Ecto neural progenitor cell (in vitro differentiated cells): ENCODE measurements at regions not wholly inside any gene's neighbourhood (a gene's known extent, or its start where the extent isn't known, plus 50 kb on each side); places are given as distances from the start of the nearest gene placed in this dataset.

Experiments used
- DNase-seq: peaks from one replicate; pipeline ENCODE4 v3.0.0-alpha.2; 2018; ENCODE audit warnings: low spot score

DNA sequence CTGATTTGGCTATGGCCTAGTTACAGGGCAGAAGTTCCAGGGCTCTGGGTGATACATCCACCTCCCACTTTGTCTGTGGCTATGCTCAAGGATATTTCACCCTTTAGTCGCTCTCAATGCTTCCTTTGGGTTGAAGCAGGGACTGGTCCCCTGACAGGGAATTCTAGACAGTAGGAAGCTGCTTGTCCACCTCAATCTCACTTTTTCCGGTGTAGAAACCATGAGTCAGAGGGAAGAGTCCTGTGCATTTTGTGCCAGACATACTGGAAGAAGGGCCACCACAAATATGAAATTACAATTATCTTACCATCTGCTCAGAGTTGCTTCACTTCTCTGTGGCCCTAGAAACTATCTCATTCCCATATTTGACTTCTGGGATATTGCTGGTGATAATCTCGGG lies 413.7 kb upstream of the FAT3 start:
- DNase-seq: no peak

DNA sequence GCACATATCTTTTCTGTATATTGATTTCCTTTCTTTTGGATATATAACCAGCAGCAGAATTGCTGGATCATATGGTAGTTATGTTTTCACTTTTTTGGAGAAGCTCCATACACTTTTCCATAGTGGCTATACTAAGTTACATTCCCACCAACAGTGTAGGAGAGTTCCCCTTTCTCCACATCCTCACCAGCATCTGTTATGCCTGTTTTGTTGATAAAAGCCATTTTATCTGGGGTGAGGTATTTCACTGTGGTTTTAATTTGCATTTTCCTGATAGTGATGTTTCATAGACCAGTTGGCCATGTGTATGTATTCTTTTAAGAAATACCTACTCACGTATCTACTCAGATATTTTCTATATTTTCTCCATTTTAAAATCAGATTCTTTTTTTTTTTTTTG lies 419.3 kb upstream of the FAT3 start:
- no peak for DNase-seq

- DNase-seq: no peak
These were observed 420.6 kb upstream of the FAT3 start for GRCh38 chr11:91804042-91804441.

- DNase-seq: no peak
These were observed 422.1 kb upstream of the FAT3 start for GRCh38 chr11:91802475-91802874.

GRCh38 chr11:91800208-91800914 lies 424.3 kb upstream of the FAT3 start:
- no peak for DNase-seq

- no peak for DNase-seq
These were observed 426.4 kb upstream of the FAT3 start for GRCh38 chr11:91798240-91798639.

- DNase-seq: no peak
These were observed 427.6 kb upstream of the FAT3 start for GRCh38 chr11:91796999-91797398.

- DNase-seq: no peak
These were observed 429.3 kb upstream of the FAT3 start for GRCh38 chr11:91795139-91795887.

- no peak for DNase-seq
These were observed 430.5 kb upstream of the FAT3 start for GRCh38 chr11:91794146-91794545.

DNA sequence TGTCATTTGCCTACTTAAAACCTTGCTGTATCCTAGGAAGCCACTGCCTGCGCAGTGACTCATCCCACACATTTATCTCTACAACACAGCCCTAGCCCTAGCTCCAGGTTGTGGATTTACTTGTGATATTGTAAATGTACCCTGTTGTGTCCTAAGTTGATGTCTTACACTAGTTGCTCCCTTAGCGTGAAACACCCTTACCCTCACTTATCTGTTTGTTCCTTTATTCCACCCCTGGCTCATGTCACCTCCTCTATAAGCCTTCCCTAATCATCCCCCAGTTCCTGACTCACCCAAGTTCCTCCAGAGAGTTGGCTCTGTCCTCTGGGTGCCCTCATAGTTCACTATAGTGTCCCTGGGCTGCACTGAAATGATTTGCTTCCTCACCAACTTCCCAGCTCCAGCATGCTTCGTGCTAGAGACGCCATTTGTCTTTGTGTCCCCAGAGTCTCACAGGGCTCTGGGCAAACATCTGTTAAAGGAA lies 431.8 kb upstream of the FAT3 start:
- no peak for DNase-seq

DNA sequence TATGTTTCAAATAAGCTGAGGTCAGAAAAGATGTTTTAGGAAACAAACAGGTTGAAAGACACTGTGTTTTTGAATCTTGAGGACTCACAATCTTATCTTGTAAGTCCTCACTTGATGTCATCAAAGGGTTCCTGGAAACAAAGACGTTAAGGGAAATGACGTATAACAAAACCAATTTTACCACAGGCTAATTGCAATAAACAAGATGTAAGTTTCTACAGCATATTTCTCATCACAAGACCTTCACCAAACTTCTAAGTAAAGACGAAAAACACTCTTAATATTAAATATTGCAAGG lies 433.5 kb upstream of the FAT3 start:
- DNase-seq: no peak

DNA sequence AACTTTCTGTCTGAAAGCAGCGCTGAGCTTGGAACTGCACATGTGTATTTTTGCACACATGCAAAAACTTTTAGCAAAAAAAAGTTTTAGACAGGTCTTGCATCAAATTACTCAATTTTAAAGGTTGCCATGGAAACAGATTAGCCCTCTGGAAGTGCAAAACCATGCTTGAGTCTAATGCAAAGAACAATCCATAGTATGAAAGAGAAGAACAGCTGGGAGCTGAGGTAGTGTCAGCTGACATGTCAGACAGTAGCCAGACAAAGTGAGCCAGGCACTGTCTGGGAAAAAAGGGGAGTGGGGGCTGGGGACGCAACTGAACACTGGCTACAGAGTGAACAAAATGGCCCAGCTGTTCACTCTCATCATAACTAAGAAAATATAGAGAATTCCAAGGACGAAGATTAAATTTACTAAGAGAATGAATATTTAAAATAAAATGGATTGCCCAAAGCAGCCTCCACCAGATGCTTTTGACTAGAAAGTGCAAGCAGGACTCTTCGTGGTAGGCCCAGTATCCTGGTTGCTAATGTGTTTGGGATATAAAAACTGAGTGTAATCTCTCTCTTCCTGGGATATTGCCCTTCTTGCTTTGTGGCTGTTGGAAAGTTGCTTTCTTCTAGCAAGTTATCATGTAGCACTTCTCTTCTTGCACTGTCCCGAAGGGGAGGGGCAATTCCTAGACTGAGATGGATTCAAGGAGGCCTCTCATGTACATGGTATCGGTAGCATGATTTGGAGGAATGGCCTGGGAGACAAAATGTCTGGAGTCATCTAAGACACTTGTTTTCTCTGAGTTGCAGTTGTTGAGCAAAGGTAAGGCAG lies 434.1 kb upstream of the FAT3 start:
- DNase-seq: no peak

DNA sequence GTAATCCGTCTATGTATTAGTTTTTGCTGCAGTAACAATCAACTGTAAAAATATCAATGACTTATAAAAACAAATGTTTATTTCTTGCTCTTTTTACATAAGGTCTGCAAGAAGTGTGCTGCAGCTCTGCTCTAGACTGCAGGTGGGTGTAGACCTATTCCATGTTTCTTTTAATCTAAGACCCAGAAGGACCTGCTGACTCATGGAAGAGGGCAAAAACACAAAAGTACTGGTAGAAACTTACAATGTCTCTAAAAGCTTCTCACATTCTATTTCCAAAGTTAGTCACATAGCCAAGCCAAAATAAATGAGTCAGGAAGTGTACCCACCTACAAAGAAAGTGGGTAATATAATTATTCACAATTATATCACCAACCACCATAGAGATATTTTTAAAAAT lies 435.9 kb upstream of the FAT3 start:
- no peak for DNase-seq

- DNase-seq: no peak
These were observed 438.5 kb upstream of the FAT3 start for GRCh38 chr11:91786097-91786496.

- no peak for DNase-seq
These were observed 441.4 kb upstream of the FAT3 start for GRCh38 chr11:91783173-91783572.

GRCh38 chr11:91778758-91779157 lies 445.9 kb upstream of the FAT3 start:
- no peak for DNase-seq

DNA sequence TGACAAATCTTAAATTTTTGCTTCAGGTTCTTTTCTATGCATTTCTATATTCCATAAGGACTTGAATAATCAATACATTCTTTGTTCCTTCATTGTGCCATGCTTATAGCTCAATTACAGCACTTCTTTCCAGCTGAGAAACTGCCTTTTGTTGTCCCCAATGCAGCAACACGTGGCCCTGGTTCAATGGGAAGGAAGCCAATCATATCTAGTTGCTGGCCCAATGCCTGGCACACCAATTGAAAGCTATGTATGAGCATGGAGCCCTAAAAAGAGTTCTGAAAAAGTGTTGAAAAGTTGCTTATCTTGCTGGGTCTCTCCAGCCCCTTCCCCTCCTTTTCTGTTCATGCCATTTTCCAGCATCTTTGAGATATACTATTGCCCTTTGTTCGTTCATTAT lies 448.0 kb upstream of the FAT3 start:
- no peak for DNase-seq

DNA sequence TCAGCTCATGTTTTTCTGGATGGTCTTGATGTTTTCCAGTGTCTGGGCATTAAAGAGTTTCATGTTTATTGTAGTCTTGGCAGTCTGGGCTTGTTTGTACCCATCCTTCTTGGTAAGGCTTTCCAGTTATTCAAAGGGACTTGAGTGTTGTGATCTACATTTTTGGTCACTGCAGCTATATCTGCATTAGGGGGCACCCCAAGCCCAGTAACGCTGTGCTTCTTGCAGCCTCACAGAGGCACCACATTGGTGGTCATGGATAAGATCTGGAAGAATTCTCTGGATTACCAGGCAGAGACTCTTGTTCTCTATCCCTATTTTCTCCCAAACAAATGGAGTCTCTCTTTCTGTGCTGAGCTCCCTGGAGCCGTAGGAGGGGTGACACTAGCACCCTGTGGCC lies 451.5 kb upstream of the FAT3 start:
- no peak for DNase-seq

- no peak for DNase-seq
These were observed 452.7 kb upstream of the FAT3 start for GRCh38 chr11:91771961-91772360.

- no peak for DNase-seq
These were observed 455.8 kb upstream of the FAT3 start for GRCh38 chr11:91768783-91769182.

GRCh38 chr11:91763331-91763730 lies 461.3 kb upstream of the FAT3 start:
- no peak for DNase-seq

- no peak for DNase-seq
These were observed 463.1 kb upstream of the FAT3 start for GRCh38 chr11:91761406-91762025.
